GM12891 (cell line): ENCODE measurements at regions not wholly inside any gene's neighbourhood (a gene's known extent, or its start where the extent isn't known, plus 50 kb on each side); places are given as distances from the start of the nearest gene placed in this dataset.

Experiments used
- PAX5 ChIP-seq: IDR thresholded peaks from 2 replicates; pipeline ENCODE4 v1.6.1; 2011; ENCODE audit warnings: low read length, moderate library complexity, mild to moderate bottlenecking; ENCODE audit not compliant: insufficient read depth, severe bottlenecking
- POLR2A ChIP-seq: IDR thresholded peaks from 2 replicates; pipeline ENCODE4 v1.6.1; 2011; ENCODE audit warnings: low read depth, low read length, control low read depth
- POLR2AphosphoS5 ChIP-seq: IDR thresholded peaks from 2 replicates; pipeline ENCODE4 v1.6.1; 2011; ENCODE audit warnings: low read depth, low read length, control low read depth
- POU2F2 ChIP-seq: IDR thresholded peaks from 2 replicates; pipeline ENCODE4 v1.6.1; 2011; ENCODE audit warnings: low read depth, mild to moderate bottlenecking, control low read depth, low read length, moderate library complexity
- SPI1 ChIP-seq: IDR thresholded peaks from 2 replicates; pipeline ENCODE4 v1.6.1; 2011; ENCODE audit warnings: low read depth, low read length, control low read depth
- TAF1 ChIP-seq: IDR thresholded peaks from 2 replicates; pipeline ENCODE4 v1.6.1; 2011; ENCODE audit warnings: low read depth, low read length, control low read depth

- no peak for TF ChIP-seq TAF1
- TF ChIP-seq POLR2AphosphoS5, result no peak
- no peak for TF ChIP-seq POLR2A
- no peak for TF ChIP-seq POU2F2
- no peak for TF ChIP-seq SPI1
- no peak for TF ChIP-seq PAX5
Observed at GRCh38 chr10:30786906-30787305, 157.4 kb upstream of the LYZL2 start.
